GM13977 (cell line): ENCODE measurements at regions not wholly inside any gene's neighbourhood (a gene's known extent, or its start where the extent isn't known, plus 50 kb on each side); places are given as distances from the start of the nearest gene placed in this dataset.

Source experiments
- DNase-seq: peaks from one replicate; pipeline ENCODE4 v3.0.0; 2012; ENCODE audit warnings: low spot score
- in situ Hi-C: fragments of 300-500 bp; cut with MboI; formaldehyde crosslinking; loops from one replicate; pipeline ENCODE4 v1.12.0; 2022; ENCODE audit warnings: low sequenced_read_pairs, low pct_unique_long_range_greater_than_20kb, mixed read lengths, inconsistent platforms; ENCODE audit not compliant: unreplicated experiment
- TF ChIP-seq, protein P1 (sequence below): IDR thresholded peaks from 2 replicates; pipeline ENCODE4 v1.5.1; 2012; ENCODE audit warnings: mild to moderate bottlenecking, control low read depth; ENCODE audit not compliant: insufficient read depth; ENCODE audit errors: extremely low read depth, missing control alignments

DNA sequence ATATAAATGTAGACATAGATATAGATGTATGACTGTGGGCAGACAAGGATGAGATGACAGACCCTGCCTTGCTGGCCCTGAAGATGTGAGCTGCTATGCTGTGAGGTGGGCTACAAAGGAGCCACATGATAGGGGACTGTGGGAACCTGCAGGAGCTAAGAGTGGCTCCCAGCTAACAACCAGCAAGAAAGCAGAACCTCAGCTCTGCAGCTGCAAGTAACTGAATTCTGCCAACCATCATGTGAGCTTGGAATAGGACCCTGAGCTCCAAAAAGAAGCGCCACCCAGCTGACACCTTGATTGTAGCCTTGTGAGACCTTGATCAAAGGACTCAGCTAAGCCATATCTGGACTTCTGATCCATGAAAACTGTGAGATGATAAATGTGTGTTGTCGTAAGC lies 123.3 kb upstream of the GRM7 start:
- DNase-seq, result no peak
- in situ Hi-C loops, result no loop called here
- TF ChIP-seq, protein P1, sequence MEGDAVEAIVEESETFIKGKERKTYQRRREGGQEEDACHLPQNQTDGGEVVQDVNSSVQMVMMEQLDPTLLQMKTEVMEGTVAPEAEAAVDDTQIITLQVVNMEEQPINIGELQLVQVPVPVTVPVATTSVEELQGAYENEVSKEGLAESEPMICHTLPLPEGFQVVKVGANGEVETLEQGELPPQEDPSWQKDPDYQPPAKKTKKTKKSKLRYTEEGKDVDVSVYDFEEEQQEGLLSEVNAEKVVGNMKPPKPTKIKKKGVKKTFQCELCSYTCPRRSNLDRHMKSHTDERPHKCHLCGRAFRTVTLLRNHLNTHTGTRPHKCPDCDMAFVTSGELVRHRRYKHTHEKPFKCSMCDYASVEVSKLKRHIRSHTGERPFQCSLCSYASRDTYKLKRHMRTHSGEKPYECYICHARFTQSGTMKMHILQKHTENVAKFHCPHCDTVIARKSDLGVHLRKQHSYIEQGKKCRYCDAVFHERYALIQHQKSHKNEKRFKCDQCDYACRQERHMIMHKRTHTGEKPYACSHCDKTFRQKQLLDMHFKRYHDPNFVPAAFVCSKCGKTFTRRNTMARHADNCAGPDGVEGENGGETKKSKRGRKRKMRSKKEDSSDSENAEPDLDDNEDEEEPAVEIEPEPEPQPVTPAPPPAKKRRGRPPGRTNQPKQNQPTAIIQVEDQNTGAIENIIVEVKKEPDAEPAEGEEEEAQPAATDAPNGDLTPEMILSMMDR, result no peak

DNA sequence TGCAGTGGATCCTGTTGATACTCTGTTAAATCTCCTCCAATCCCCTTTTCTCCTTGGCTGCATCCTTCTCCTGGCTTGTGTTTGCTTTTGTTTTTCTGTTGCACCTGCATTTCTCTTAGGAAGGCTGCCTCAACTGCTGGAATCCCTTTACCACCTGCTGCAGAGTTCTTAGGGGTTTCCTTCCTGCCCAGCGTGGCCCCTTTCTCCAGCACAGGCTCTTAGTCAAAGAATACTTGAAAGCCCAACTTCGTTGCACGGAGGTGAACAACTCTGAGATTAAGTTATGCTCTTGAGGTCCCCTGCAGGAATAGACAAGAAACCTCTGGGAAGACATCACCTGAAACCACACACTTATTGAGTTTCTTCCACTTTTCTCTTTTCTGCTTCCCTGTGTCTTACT lies 121.6 kb upstream of the GRM7 start:
- no peak for DNase-seq
- in situ Hi-C loops, result no loop called here
- TF ChIP-seq, protein P1, result no peak

GRCh38 chr3:6743067-6743720 lies 117.7 kb upstream of the GRM7 start:
- in situ Hi-C loops, result no loop called here
- TF ChIP-seq, protein P1, result no peak
- DNase-seq, result no peak

DNA sequence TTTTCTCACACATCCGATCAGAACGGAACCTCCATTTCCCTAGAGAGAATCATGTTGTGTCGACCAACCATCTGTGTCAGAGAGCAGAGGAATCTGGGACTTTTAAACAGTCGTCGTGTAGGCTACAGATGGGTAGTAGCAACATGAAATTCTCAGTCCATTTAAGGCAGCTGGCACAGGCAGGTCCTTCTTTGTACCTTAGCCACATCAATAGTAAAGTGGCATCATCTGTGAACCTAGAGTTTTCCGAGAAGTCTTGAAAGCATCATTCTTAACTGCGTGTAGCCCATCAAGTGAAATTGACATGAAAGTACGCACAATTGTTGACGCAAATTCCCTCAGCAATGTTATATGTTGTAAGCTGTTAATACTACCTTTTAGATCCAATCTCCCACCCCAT lies 114.5 kb upstream of the GRM7 start:
- no peak for DNase-seq
- in situ Hi-C loops, result no loop called here
- TF ChIP-seq, protein P1, result no peak

- TF ChIP-seq, protein P1, result no peak
- in situ Hi-C loops, result no loop called here
- no peak for DNase-seq
Measured at GRCh38 chr3:6747017-6747416, 113.9 kb upstream of the GRM7 start.

DNA sequence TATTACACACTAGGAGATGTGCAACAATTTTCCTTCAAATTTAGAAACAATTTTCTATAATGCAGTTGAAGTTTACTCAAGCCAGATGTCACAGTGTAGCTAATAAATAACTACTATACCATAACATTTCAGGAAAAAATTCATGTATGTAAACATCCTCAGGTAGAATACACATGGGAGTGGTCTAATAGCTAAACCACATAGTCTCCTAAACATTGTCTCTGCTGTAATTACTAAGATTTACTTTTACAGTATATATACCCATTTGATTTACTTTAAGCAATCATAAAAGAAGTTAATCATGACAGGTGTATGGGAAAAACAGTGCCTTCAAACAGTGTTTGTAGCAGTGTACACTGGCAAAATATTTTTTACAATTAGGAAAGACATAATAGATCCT lies 110.1 kb upstream of the GRM7 start:
- TF ChIP-seq, protein P1, result no peak
- in situ Hi-C loops, result no loop called here
- DNase-seq, result no peak
